NCI-H146 treated with DMSO at 0.1 percent for 48 hours (cell line): ENCODE measurements at regions not wholly inside any gene's neighbourhood (a gene's known extent, or its start where the extent isn't known, plus 50 kb on each side); places are given as distances from the start of the nearest gene placed in this dataset.
A peak's percentile ranks its signal among the peaks of the same experiment; 100 is the strongest.
"Not testable (repeated sequence)": the region's sequence is repeated elsewhere in the genome, so short reads cannot be mapped to it uniquely, and the experiment has no call there.

Experiments
- DNase-seq: peaks from one replicate; lab custom pipeline; 2025; ENCODE audit not compliant: unreplicated experiment; lab: John Stamatoyannopoulos, UW

GRCh38 chr14:35949920-35950513 lies 123.9 kb downstream of the BRMS1L start:
- no peak for DNase-seq

- not testable (repeated sequence) for DNase-seq
These were observed 121.8 kb downstream of the BRMS1L start for GRCh38 chr14:35947983-35948382.

DNA sequence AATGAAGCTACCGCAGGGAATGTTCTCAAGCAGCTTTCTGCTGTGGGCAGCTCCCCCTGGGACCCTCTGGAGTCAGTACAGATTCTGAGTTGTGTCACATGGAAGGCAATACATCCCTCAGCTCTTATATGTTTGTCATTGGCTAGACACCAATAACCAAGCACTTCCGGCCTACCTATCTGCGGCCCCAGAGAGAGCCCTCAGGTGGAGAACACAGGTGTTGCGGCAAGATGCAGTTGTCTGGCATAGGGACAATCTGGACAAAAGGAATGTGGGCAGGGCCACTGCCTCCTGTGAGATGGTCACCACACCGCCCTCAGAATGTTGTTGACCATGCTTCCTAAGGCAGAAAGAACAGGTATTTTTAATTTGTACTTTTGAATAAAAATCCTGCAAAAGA lies 118.7 kb downstream of the BRMS1L start:
- no peak for DNase-seq

- peak; percentile 3 for DNase-seq
These were observed 114.2 kb downstream of the BRMS1L start for GRCh38 chr14:35940291-35940690.

- no peak for DNase-seq
These were observed 112.6 kb downstream of the BRMS1L start for GRCh38 chr14:35938770-35939169.

DNA sequence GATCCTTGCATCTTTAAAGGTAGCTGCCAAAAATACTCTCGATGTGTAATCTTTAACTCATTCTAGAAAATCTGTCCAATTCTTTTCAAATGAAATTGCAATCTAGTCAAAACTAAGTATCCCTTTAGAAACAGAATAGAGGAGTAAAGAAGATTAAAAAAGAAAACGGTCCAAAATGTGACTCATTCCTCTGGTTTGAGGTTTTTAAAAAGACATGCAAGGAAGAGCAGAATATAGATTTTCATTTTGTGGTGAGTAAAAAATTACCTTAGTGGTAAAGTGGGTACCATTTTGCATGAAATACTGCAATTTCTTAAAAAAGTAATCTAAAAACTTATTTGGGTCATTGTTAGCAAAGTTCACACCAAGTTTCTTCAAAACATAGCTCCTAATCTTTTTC lies 108.4 kb downstream of the BRMS1L start:
- no peak for DNase-seq

DNA sequence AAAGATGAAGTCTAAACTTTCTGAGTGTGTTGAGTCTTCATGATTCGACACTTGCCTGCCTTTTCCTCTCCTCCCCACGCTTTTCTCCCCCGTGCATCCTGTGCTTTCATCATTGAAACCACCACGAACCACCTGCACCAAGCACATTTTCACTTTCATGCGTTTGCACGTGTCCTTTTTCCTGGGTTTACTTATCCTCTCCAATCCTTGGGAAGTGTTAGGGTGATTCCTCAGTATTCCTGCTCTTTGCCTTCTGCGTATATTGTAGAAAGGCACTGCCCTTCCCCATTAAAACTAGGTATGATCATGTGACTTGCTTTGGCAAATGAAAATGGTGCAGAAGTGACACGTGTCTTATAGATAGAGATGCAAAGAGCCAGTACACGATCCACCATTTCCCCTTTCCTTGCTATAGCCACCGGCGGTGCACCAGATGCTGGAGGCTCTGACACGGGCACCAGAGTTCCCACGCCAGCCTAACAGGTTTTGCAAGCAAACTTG lies 106.6 kb downstream of the BRMS1L start:
- peak; percentile 60 for DNase-seq

DNA sequence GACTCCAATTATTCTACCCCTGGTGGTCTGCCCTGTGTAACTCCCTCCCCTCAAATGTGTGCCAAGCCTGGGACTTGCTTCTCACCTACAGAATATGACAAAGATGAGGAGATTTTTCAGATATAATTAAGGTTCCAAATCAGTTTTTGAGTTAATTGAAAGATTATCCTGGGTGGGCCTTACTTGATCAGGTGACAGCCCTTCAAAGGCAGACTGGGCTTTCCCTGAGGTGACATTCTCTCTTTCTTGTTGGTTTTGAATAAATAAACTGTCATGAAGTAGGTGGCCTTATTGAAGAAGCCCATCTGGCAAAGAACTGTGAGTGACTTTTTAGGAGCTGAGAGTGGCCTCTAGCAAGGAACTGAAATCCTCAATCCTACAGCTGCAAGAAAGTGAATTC lies 106.0 kb downstream of the BRMS1L start:
- DNase-seq, result no peak

DNA sequence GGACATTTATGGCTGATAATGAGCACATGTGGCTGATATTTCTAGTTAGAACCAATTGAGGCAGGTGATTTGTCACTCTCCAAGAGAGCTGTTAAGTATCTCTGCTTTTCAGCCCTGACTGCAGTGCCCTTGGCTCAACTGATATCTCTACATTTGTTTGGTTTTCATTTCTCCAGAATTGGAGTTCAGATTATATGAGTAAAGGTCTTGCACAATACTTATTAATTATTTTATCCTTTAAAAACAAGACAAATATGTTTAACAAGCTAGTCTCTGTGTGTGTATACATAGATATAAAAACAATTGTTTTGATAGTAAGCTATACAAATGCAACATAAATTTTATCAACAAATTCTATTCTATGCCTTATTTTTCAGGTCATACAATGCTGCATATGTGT lies 105.2 kb downstream of the BRMS1L start:
- DNase-seq, result no peak

GRCh38 chr14:35929186-35929585 lies 103.0 kb downstream of the BRMS1L start:
- DNase-seq, result no peak

- no peak for DNase-seq
These were observed 101.6 kb downstream of the BRMS1L start for GRCh38 chr14:35927727-35928126.

DNA sequence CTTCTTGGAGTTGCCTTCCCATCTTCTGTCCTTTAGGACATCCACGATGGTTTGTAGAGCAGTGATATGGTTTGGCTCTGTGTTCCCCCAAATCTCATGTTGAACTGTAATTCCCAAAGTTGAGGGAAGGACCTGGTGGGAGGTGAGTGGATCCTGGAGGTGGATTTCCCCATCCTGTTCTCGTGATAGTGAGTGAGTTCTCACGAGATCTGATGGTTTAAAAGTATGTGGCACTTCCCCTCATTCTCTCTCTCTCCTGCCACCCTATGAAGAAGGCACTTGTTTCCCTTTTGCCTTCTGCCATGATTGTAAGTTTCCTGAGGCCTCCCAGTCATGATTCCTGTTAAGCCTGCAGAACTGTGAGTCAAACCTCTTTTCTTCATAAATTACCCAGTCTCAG lies 99.2 kb downstream of the BRMS1L start:
- no peak for DNase-seq

GRCh38 chr14:35922590-35922989 lies 96.5 kb downstream of the BRMS1L start:
- DNase-seq, result not testable (repeated sequence)

- no peak for DNase-seq
These were observed 95.6 kb downstream of the BRMS1L start for GRCh38 chr14:35921745-35922144.
